GM06990 (cell line): ENCODE measurements at regions not wholly inside any gene's neighbourhood (a gene's known extent, or its start where the extent isn't known, plus 50 kb on each side); places are given as distances from the start of the nearest gene placed in this dataset.

Experiments
- DNase-seq: peaks from one replicate; pipeline ENCODE4 v3.0.0-alpha.2; 2011; ENCODE audit not compliant: insufficient read length; ENCODE audit errors: extremely low read depth
- H3K27me3 ChIP-seq: replicated peaks from 2 replicates; pipeline ENCODE4 v1.6.0; 2011; ENCODE audit warnings: low read length; ENCODE audit not compliant: control insufficient read depth, insufficient read depth
- H3K36me3 ChIP-seq: 2 replicates; pipeline ENCODE4 v1.5.1; 2011; ENCODE audit warnings: low read length; ENCODE audit not compliant: control insufficient read depth, insufficient read depth
- H3K4me3 ChIP-seq: replicated peaks from 2 replicates; pipeline ENCODE4 v1.5.1; 2011; ENCODE audit warnings: low read depth, mild to moderate bottlenecking, control low read depth, low read length
- CTCF ChIP-seq: IDR thresholded peaks from 2 replicates; pipeline ENCODE4 v1.5.1; 2011; ENCODE audit warnings: low read length, control low read depth, mild to moderate bottlenecking, inconsistent platforms; ENCODE audit not compliant: insufficient read depth, poor library complexity, severe bottlenecking

- Histone ChIP-seq H3K27me3 (no peaks in the 10 kb centered on the region), H3K4me3 (no peak overlapping the region), H3K36me3 (no peaks in the 10 kb centered on the region)
- TF ChIP-seq CTCF: no peak
- no peak for DNase-seq
These were observed 74.1 kb upstream of the PLA2G4A start for GRCh38 chr1:186754542-186755145.

GRCh38 chr1:186753241-186753640 lies 73.0 kb upstream of the PTGS2 start:
- TF ChIP-seq CTCF: no peak
- no peak for DNase-seq
- H3K27me3 ChIP-seq: no peaks in the 10 kb centered on the region

GRCh38 chr1:186750257-186750656 lies 70.0 kb upstream of the PTGS2 start:
- Histone ChIP-seq H3K36me3 (no peaks in the 10 kb centered on the region), H3K4me3 (no peak overlapping the region), H3K27me3 (no peaks in the 10 kb centered on the region)
- DNase-seq: no peak
- TF ChIP-seq CTCF: no peak

More at GRCh38 chr1:186753241-186753640, 73.0 kb upstream of the PTGS2 start:
- Histone ChIP-seq H3K4me3 (no peak overlapping the region), H3K36me3 (no peaks in the 10 kb centered on the region)

- no peaks in the 10 kb centered on the region for H3K27me3 ChIP-seq
- TF ChIP-seq CTCF: no peak
- no peaks in the 10 kb centered on the region for H3K36me3 ChIP-seq
- DNase-seq: no peak
- no peak overlapping the region for H3K4me3 ChIP-seq
These were observed 69.6 kb upstream of the PTGS2 start for GRCh38 chr1:186749820-186750219.

GRCh38 chr1:186747661-186748060 lies 67.4 kb upstream of the PTGS2 start:
- H3K4me3 ChIP-seq: no peak overlapping the region
- H3K27me3 ChIP-seq: no peaks in the 10 kb centered on the region
- H3K36me3 ChIP-seq: no peaks in the 10 kb centered on the region
- no peak for TF ChIP-seq CTCF
- no peak for DNase-seq
